ENCODE measurements at regions not wholly inside any gene's neighbourhood (a gene's known extent, or its start where the extent isn't known, plus 50 kb on each side); places are given as distances from the start of the nearest gene placed in this dataset.

DNA sequence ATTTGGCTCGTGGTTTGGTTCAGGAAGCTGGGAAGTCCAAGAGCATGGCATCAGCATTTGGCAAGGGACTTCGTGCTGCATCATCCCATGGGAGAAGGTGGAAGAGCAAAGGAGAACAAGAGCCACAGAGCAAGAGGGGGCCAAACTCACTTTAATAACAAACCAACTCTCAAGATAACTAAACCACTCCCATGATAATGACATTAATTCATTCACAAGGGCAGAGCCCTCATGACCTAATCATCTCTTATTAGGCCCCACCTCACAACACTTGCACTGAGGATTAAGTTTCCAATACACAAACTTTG lies 113.4 kb upstream of the ATXN3L start:
- 37% methylated on average over 2 of the region's 2 CpGs for WGBS
- DNase-seq (ENCODE audit: low spot score in 2 of 2) = no peak
- Histone ChIP-seq H3K27ac (peak overlapping the region; percentile 64), H3K36me3 (no peaks in the 10 kb centered on the region), H3K9me3 (no peaks in the 10 kb centered on the region), H3K27me3 (no peaks in the 10 kb centered on the region), H3K4me1 (peaks cover 6% of the 10 kb centered on the region), H3K4me3 (no peak overlapping the region)
- TF ChIP-seq EP300 (IDR thresholded peaks at IDR 0.05) (no peak), CTCF (IDR thresholded peaks at IDR 0.05) (no peak), POLR2AphosphoS5 (IDR thresholded peaks at IDR 0.05) (no peak), POLR2A (IDR thresholded peaks at IDR 0.05) (no peak)

DNA sequence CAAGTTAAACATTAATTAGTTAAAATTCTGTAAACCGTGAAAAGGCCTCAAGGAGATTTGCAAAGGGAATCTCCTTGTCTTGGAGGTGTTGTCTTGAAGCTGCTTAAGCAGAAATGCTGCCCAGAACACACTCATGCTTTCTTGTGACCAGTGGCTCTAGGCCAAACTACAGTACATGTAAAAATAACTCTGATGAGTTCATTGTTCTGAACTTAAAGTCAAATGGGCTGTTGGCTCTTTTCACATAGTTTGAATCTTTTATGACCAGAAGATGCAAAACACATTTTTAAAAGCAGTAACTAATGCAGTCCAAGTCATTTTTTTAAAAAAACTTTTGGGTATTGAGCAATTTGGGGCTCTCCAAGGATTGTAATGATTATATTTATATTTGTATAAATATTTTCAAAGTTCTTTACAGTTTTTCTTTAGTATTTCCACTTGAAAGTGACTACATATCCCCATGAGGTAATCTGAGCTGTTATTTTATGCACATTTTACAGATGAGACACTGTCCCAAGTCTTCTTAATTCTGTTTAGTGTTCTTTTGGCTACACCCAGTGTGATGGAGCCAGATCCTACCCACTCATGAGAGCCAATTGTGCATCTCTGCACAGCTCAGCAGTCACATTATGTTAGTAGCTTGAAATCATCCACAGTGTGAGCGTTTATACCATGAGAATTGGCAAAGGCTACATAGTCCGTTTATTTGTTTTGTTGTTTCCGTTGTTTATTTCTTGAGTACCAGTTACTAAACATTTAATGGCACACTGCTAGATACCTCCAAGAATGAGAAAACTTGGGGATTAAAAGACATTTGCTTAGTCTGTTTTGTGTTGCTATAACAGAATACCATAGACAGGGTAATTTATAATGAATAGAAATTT lies 112.8 kb upstream of the ATXN3L start:
- H3K27ac ChIP-seq = peak overlapping the region; percentile 72
- peak in 1 of 2 donors; percentile 70 for DNase-seq (ENCODE audit: low spot score in 2 of 2)
- H3K36me3 ChIP-seq = no peaks in the 10 kb centered on the region
- WGBS = 58% methylated on average over 4 of the region's 4 CpGs
- peaks cover 6% of the 10 kb centered on the region for H3K4me1 ChIP-seq
- H3K4me3 ChIP-seq = no peak overlapping the region
- no peaks in the 10 kb centered on the region for H3K27me3 ChIP-seq
- no peaks in the 10 kb centered on the region for H3K9me3 ChIP-seq
- TF ChIP-seq POLR2A (IDR thresholded peaks at IDR 0.05) (no peak), EP300 (IDR thresholded peaks at IDR 0.05) (no peak), CTCF (IDR thresholded peaks at IDR 0.05) (no peak), POLR2AphosphoS5 (IDR thresholded peaks at IDR 0.05) (no peak)

DNA sequence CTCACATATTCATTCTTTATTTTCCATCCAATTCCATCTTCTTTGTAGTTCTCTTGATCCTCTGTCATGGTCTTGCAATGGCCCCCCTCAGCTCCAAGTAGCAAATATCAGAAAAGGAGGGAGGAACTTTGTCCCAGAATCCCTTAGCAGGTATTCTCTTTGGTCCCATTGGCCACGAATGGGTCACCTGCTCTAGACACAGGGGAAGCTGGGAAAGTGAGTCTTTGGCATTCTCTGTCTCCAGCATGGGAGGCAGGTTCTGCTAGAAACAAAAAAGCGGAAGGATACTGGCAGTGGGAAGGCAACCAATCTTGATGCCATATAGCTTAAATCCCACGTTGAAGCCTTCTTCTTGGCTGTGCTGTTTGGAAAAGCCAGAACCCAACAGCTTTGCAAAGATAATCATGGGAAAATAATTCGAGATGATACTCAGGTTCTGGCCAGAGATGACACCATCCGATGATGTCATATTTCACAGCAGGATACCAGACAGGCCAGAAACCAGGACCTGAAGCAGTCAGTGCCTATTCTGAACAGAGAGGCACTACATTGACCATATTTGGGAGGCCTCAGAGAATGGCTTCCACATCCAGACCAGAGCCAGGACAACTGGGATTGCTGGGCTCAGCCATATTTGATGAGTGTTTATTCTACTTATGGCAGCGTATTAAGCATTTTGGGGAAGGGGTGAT lies 110.4 kb upstream of the ATXN3L start:
- Histone ChIP-seq H3K4me1 (peaks cover 6% of the 10 kb centered on the region), H3K9me3 (no peaks in the 10 kb centered on the region), H3K36me3 (no peaks in the 10 kb centered on the region), H3K27me3 (no peaks in the 10 kb centered on the region), H3K4me3 (no peak overlapping the region), H3K27ac (no peak overlapping the region)
- no peak for DNase-seq (ENCODE audit: low spot score in 2 of 2)
- WGBS = 80% methylated on average over 6 of the region's 6 CpGs
- no peak for TF ChIP-seq POLR2AphosphoS5 (IDR thresholded peaks at IDR 0.05)
- no peak for TF ChIP-seq CTCF (IDR thresholded peaks at IDR 0.05)
- TF ChIP-seq POLR2A (IDR thresholded peaks at IDR 0.05) = no peak
- no peak for TF ChIP-seq EP300 (IDR thresholded peaks at IDR 0.05)

DNA sequence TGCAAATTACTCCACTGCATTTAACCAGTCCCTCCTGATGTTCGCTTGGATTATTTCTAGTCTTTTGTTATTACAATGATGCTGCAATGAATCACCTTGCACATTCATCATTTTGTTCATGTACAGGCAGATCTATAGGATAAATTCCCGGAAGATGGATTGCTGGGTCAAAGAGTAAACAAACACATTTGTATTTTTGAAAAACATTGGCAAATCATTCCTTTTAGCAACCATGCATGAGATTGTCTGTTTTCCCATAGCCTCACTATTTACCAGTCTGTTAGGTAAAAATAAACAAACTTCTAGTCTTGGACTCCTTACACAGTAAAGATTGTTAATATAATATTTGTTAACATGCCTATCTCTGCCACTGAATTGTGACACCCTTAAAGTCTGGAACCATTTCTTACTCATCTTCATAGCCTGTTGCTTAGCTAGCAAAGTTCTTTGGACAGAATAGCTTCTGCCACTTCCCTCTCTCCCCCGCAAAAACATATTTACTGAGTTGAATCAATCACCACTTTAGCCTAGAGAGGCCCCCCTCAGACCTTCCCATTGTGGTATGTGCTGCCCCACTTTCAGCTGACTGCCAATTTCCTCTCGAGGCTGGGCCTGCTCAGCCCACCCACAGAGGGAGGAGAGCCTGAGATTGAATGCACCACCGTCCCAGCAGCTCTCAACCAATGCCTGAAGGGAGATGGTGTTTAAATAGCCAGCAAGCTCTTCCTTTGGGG lies 108.4 kb upstream of the ATXN3L start:
- Histone ChIP-seq H3K36me3 (no peaks in the 10 kb centered on the region), H3K27ac (peak overlapping the region; percentile 77), H3K4me1 (peaks cover 6% of the 10 kb centered on the region), H3K9me3 (no peaks in the 10 kb centered on the region), H3K27me3 (no peaks in the 10 kb centered on the region), H3K4me3 (no peak overlapping the region)
- no peak for DNase-seq (ENCODE audit: low spot score in 2 of 2)
- TF ChIP-seq EP300 (IDR thresholded peaks at IDR 0.05) (no peak), CTCF (IDR thresholded peaks at IDR 0.05) (no peak), POLR2AphosphoS5 (IDR thresholded peaks at IDR 0.05) (no peak)
- WGBS = 33% methylated on average over 5 of the region's 5 CpGs
